NCI-H1417 treated with DMSO at 0.1 percent for 48 hours (cell line): ENCODE measurements at regions not wholly inside any gene's neighbourhood (a gene's known extent, or its start where the extent isn't known, plus 50 kb on each side); places are given as distances from the start of the nearest gene placed in this dataset.
"Not testable (repeated sequence)": the region's sequence is repeated elsewhere in the genome, so short reads cannot be mapped to it uniquely, and the experiment has no call there.

Experiments used
- DNase-seq: peaks from one replicate; lab custom pipeline; 2025; lab: John Stamatoyannopoulos, UW

DNA sequence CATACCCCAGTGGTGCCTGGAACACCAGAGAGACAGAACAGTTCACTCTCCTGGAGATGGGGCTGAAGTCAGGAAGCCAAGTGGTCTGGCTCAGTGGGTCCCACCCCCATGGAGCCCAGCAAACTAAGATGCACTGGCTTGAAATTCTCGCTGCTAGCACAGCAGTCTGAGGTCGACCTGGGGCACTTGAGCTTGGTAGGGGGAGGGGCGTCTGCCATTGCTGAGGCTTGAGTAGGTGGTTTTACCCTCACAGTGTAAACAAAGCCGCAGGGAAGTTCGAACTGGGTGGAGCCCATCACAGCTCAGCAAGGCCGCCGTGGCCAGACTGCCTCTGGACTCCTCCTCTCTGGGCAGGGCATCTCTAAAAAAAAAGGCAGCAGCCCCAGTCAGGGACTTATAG, 272.0 kb downstream of the KLF13 start:
- peak; percentile 60 for DNase-seq

DNA sequence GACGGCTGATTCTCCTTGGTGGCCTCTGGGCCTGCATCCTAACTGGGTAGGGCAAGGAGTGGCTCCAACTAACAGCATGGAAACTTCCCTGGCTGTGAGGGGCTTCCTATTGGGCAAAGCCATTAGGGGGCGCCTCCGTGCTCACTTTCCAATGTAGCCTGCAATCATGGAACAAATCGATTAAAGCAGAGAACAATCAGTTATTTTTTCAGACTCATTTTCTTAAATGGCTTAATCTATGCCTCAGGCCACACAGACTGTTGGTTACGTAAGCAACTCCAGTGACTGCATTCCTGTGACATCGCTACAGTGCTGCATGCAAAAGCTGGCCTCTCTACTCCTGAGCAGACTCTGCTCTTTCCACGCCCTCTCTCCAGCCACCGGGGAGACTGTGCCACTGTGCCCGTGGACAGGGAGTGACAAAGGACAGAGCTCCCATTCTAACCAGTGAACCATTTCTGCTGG, 278.9 kb downstream of the KLF13 start:
- no peak for DNase-seq

- DNase-seq, result no peak
Measured at GRCh38 chr15:31606194-31606669, 279.6 kb downstream of the KLF13 start.

DNA sequence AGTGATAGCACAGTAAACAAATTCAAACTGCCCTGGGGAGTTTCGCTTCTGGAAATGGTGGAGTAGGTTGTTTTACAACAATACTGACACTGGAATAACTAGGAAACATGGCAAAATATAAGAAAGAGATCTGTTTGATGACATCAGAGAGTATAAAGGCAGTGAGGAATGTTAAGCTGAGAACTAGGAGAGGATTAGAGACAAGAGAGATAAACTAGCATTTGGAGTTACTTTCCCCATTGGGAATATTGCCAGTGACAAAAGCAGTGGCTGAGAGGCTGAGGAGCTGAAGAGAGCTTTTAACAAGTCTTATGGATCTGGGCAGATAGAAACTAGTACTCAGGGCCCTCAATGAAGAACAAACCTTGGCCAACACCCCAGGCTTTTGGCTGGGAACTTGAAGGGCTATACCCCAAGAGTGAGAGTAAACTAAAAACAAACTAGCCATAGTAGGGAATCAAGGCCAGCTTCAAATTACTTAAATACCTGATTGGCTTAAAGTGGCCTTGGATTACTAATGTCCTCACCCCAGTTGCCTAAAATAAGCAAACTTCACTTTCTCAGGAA, 280.4 kb downstream of the KLF13 start:
- no peak for DNase-seq

DNA sequence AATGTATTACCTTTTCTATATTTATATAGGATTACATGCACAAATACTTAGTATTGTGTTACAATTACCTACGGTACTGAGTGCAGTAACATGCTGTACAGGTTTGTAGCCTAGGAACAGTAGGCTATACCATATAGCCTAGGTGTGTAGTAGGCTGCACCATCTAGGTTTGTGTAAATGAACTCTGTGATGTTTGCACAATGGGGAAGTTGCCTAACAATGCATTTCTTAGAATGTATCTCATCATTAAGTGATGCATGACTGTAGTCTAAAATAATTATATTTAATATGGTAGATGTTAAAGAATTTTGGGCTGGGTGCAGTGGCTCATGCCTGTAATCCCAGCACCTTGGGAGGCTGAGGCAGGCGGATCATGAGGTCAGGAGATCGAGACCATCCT, 281.0 kb downstream of the KLF13 start:
- no peak for DNase-seq

DNA sequence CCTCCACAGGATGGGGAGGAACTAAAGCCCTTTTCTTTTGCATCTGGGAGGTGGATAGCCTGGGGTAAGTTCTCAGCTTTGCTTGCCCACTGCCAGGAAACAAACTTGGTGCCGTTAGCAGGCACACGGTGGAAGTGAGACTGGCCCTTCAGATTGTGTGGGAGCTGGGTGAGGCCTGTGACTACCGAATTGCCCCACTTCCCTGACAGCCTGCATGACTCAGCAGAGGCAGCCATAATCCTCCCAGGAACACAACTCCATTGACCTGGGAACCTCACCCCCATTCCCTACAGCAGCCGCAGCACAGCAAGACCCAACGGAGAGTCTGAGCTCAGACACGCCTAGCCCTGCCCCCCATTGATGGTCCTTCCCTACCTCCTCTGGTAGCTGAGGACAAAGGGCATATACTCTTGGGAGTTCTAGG, 282.6 kb downstream of the KLF13 start:
- no peak for DNase-seq

GRCh38 chr15:31609906-31610305, 283.3 kb downstream of the KLF13 start:
- DNase-seq, result no peak

DNA sequence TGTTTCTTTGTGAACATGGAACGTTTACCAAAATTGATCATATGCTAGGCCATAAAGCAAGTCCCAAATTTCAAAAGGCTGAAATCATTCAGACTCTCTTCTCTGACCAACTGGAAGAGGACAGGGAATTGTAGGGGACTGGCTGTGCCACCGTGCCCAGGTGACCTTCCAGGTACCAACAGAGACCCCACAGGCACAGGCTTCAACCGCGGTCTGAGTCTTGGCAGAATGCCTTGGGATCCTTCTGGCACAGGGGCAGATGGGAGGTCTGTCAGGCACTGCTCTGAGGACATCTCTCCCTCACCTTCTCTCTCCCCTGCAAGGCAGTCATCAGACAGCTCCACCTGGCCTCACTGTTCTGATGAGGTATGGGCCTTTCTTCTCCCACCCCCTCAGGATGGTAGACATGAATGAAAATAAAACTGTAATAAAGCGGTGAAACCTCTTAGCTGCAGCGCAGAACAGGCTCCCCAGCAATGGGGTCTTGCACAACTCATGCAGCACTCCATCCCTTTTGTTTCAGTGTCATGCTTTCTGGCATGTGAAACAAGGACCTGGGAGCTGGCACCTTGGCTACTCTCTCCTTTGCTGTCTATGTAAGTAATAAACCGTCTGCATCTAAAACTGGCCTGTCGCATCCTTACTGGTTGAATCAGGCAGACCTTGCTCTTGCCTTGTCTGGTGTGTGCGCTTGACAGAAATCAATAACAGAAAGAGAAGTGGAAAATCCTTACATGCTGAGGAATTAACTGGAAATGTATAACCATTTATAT, 289.2 kb downstream of the KLF13 start:
- DNase-seq, result no peak

DNA sequence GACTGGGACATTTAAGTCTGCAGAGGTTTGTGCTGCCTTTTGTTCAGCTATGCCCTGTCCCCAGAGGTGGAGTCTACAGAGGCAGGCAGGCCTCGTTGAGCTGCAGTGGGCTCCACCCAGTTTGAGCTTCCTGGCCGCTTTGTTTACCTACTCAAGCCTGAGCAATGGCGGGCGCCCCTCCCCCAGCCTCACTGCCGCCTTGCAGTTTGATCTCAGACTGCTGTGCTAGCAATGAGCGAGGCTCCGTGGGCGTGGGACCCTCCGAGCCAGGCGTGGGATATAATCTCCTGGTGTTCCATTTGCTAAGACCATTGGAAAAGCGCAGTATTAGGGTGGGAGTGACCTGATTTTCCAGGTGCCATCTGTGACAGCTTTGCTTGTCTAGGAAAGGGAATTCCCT, 296.7 kb downstream of the KLF13 start:
- DNase-seq, result not testable (repeated sequence)

DNA sequence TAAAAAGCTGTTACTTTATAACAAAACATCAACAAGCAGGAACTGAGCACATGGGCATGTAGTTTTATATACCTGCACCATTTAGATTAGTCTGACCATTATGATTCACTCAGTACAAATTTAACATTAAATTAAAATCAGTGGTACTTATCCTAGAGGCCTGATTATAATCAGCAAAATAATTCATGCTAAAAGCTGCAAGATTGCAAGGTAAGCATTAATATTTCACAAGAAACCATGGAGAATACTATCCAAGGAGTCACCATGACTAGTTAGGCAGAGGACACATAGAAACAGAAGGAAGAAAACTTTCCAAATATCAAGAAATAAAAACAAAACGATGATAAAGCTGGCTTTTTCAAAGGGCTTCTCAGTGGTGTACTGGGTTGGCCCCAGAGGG, 297.5 kb downstream of the KLF13 start:
- DNase-seq, result not testable (repeated sequence)

DNA sequence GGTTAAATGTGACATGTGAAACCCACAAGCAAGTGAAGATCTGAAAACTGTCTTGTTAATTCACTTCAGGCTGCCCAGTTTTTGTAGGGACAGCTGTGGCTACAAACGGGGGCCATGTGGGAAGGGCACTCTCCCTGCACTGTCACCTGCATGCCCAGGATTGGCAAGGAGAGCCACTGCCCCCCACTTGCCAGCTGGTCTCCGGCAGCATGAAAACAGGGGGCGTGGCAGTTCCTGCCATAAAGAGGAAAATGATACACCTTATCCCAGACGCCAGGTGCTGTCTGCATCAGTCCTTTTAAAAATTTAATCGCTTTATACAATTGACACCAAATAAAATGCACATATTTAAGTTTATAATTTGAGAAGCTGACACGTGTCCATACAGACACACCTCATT, 309.1 kb downstream of the KLF13 start:
- DNase-seq, result peak; percentile 55

DNA sequence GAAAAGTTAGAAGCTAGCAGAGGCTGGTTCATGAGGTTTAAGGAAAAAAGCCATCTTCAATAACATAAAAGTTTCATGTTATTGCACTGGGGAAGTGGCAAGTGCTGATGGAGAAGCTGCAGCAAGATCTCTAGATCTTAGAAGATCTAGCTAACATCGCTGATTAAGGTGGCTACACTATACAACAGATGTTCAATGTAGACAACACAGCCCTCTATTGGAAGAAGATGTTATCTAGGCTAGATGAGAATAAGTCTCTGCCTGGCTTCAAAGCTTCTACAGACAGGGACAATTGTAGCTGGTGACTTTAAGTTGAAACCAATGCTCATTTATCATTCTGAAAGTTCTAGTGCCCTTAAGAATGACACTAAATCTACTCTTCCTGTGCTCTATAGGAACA, 310.3 kb downstream of the KLF13 start:
- DNase-seq, result not testable (repeated sequence)

GRCh38 chr15:31643955-31644354, 317.3 kb downstream of the KLF13 start:
- DNase-seq, result not testable (repeated sequence)

DNA sequence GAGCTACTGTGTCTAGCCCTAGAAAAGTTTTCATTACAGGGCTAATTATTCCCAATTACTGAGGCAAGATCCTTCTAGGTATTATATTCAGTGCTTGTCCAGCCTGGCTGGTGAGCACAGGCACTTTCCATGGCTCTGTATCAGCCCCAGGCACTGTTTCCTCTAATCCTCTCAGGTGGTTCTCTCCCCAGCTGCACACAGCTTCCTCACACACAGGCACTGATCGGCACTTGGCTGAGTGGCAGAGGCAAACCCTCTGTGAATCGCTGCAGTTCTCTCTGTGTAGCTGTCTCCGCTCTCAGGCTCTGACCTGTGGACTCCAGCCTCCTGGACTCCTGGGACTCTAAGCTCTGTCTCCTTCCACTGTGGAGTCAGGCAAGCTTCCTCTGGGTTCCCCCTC, 318.1 kb downstream of the KLF13 start:
- DNase-seq, result not testable (repeated sequence)

DNA sequence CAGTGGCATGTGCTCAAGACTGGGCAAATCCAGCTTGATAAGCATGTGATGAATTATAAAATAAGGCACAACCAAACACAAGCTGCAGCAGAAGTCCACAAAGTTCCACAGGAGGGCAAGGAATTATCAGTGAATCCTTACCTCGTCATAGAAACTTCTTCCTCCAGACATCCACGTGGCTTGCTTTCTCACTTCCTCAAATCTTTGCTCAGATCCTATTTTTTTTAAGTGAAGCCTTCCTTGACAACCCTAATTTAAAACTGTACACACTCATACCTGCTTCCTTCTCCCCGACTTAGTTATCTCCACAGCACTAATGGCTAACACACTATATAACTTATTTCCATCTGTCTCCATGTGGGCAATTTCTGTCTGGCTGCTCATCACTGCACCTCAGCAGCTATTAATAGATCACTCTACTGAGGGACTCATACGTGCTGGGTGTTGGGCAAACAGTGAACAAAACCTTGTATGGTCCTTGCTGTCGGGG, 320.7 kb downstream of the KLF13 start:
- not testable (repeated sequence) for DNase-seq

DNA sequence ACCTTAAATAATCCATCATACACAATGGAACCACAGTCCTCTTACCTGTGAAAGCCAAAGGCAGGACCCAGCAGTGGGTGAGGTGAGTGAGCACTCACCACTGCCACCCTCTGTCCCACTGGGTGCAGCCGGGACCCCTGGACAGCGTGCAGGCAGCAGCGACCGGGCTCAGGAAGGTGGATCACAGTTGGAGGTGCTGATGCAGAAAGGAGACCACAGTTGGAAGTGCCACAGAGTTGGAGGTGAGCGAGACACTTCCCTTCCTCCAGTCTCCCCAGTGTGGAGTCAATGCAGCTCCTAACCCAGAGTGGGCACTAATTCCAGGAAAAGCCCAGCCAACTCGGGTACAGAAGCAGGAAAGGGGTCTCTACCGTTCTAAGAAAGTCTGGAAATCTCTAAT, 323.0 kb downstream of the KLF13 start:
- not testable (repeated sequence) for DNase-seq

GRCh38 chr15:31650055-31650701, 323.5 kb downstream of the KLF13 start:
- DNase-seq, result not testable (repeated sequence)

DNA sequence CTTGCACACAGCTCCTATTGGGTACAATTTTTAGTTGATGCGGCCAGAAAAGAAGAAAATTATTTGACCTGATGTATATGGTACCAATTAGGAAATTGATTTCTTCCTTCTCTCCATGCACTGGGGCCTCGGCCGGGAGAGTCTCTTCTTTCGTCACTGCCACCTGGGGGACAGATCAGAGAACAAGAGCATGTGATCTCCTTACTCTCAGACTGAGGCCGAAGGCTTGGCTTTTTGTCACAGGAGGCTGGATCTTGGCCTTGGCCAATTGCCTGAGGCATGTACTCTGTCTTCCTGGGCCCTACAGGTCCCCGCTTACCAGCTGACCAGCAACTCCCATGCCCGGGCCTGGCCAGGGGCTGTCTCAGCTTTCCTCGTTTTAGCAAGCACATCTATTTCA, 330.3 kb downstream of the KLF13 start:
- DNase-seq, result not testable (repeated sequence)

GRCh38 chr15:31660816-31661215, 334.2 kb downstream of the KLF13 start:
- no peak for DNase-seq

DNA sequence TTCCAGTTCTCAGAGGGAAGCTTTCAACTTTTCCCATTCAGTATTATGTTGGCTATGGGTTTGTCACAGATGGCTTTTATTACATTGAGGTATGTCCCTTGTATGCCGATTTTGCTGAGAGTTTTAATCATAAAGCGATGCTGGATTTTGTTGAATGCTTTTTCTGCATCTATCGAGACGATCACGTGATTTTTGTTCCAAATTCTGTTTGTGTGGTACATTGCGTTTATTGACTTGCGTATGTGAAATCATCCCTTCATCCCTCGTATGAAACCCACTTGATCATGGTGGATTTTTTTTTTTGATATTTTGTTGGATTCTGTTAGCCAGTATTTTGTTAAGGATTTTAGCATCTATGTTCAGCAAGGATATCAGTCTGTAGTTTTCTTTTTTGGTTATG, 339.1 kb downstream of the KLF13 start:
- not testable (repeated sequence) for DNase-seq

DNA sequence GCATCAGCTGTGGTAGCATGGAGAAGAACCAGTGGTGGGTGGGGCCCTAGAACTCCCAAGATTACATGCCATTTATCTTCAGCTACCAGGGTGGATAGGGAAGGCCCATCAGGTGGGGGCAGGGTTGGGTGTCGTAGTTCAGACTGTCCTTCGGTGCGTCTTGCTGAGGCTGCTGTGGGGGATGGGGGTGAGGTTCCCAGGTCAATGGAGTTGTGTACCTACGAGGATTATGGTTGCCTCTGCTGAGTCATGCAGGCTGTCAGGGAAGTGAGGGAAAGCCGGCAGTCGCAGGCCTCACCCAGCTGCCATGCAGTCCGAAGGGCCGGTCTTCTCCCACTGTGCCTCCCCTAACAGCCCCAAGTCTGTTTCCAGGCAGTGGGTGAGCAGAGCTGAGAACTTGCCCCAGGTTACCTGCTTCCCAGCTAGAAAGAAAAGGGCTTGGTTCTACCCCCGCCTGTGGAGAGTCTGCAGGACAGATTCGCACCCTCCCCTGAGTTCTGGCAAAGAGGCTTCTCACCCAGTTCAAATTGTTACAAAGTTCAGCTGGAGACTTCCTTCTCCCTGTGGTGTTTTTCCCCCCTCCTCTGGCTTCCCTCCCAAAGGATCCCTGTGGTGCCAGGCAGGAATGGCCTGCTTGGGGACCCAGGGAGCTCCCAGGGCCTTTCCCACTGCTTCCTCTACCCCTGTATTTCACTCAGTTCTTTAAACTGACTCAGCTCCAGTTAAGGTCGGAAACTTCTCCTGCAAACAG, 342.7 kb downstream of the KLF13 start:
- not testable (repeated sequence) for DNase-seq

DNA sequence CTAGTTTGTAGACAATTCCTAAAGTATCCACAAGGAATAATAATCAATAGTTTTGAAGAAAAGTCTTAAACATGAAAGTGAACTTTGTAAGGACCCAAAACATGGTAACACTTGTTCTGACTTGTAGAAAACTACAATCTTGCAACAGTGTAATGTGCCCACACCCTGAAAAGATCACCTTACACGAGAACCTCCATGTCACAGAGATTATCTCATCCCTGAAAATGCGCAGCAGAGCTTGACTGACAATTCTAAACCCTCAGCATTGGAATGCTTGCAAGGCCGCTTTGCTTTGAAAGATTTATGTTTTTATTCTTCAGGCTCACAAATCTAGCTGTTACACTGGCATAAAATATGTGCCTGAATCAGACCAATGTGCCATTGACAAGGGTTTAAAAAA, 346.6 kb downstream of the KLF13 start:
- not testable (repeated sequence) for DNase-seq
